SK-N-SH (cell line): ENCODE measurements at regions not wholly inside any gene's neighbourhood (a gene's known extent, or its start where the extent isn't known, plus 50 kb on each side); places are given as distances from the start of the nearest gene placed in this dataset.

ENCODE experiments used
- CHD2 ChIP-seq: fragments of 150-350 bp; IDR thresholded peaks from 2 replicates; pipeline ENCODE4 v1.6.1; 2018; ENCODE audit warnings: low read length; ENCODE audit not compliant: partially characterized antibody
- CTCF ChIP-seq: fragments of 200-600 bp; sonication (generic); IDR thresholded peaks from 2 replicates; pipeline ENCODE4 v1.6.1; 2017; ENCODE audit warnings: antibody characterized with exemption, mild to moderate bottlenecking, moderate library complexity
- EZH2phosphoT487 ChIP-seq: fragments of 200-600 bp; sonication (generic); IDR thresholded peaks from 2 replicates; pipeline ENCODE4 v1.6.1; 2017; ENCODE audit warnings: low read depth, mixed run types, mild to moderate bottlenecking, antibody characterized with exemption, moderate library complexity, borderline replicate concordance
- FOXJ3 ChIP-seq: sonication (generic); formaldehyde crosslinking; IDR thresholded peaks from 2 replicates; pipeline ENCODE4 v1.5.1; 2020; ENCODE audit warnings: mild to moderate bottlenecking, missing genetic modification reagents
- FOXM1 ChIP-seq: IDR thresholded peaks from 2 replicates; pipeline ENCODE4 v1.4.0; 2012; ENCODE audit warnings: low read depth, mild to moderate bottlenecking
- GABPA ChIP-seq: IDR thresholded peaks from 2 replicates; pipeline ENCODE4 v1.4.0; 2012; ENCODE audit warnings: low read depth, mild to moderate bottlenecking
- NRF1 ChIP-seq: IDR thresholded peaks from 2 replicates; pipeline ENCODE4 v1.6.1; 2012; ENCODE audit warnings: low read depth, mild to moderate bottlenecking, low read length
- POLR2AphosphoS5 ChIP-seq: IDR thresholded peaks from 2 replicates; pipeline ENCODE4 v1.6.1; 2012; ENCODE audit warnings: low read depth, low read length
- RAD21 ChIP-seq: IDR thresholded peaks from 2 replicates; pipeline ENCODE4 v1.6.1; 2012; ENCODE audit warnings: mild to moderate bottlenecking, low read length
- REST ChIP-seq: IDR thresholded peaks from 2 replicates; pipeline ENCODE4 v1.6.1; 2012; ENCODE audit warnings: mild to moderate bottlenecking, low read depth, low read length, moderate library complexity
- SIN3A ChIP-seq: IDR thresholded peaks from 2 replicates; pipeline ENCODE4 v1.6.1; 2012; ENCODE audit warnings: low read depth, mild to moderate bottlenecking, low read length, moderate library complexity, borderline replicate concordance

GRCh38 chr11:110973401-110973980, 261.3 kb upstream of the ARHGAP20 start:
- no peak for TF ChIP-seq CTCF
- TF ChIP-seq EZH2phosphoT487 = no peak
- TF ChIP-seq FOXM1 = no peak
- TF ChIP-seq FOXJ3 (CRISPR knock-in tag) = no peak
- TF ChIP-seq SIN3A = no peak
- TF ChIP-seq POLR2AphosphoS5 = no peak
- TF ChIP-seq CHD2 = no peak
- no peak for TF ChIP-seq GABPA
- no peak for TF ChIP-seq NRF1
- no peak for TF ChIP-seq RAD21
- no peak for TF ChIP-seq REST
